ENCODE measurements at regions not wholly inside any gene's neighbourhood (a gene's known extent, or its start where the extent isn't known, plus 50 kb on each side); places are given as distances from the start of the nearest gene placed in this dataset.

GRCh38 chr2:175640655-175641054 lies 361.4 kb downstream of the LNPK start:
- TF ChIP-seq, protein P1, sequence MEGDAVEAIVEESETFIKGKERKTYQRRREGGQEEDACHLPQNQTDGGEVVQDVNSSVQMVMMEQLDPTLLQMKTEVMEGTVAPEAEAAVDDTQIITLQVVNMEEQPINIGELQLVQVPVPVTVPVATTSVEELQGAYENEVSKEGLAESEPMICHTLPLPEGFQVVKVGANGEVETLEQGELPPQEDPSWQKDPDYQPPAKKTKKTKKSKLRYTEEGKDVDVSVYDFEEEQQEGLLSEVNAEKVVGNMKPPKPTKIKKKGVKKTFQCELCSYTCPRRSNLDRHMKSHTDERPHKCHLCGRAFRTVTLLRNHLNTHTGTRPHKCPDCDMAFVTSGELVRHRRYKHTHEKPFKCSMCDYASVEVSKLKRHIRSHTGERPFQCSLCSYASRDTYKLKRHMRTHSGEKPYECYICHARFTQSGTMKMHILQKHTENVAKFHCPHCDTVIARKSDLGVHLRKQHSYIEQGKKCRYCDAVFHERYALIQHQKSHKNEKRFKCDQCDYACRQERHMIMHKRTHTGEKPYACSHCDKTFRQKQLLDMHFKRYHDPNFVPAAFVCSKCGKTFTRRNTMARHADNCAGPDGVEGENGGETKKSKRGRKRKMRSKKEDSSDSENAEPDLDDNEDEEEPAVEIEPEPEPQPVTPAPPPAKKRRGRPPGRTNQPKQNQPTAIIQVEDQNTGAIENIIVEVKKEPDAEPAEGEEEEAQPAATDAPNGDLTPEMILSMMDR (IDR thresholded peaks at IDR 0.05) = no peak
- intact Hi-C loops (cut with DNase I) = no loop called here
- Histone ChIP-seq H3K4me3 (no peak overlapping the region), H3K27ac (no peak overlapping the region), H3K4me1 (no peaks in the 10 kb centered on the region), H3K36me3 (no peaks in the 10 kb centered on the region), H3K9me3 (no peaks in the 10 kb centered on the region), H3K27me3 (no peaks in the 10 kb centered on the region)
- no peak for ATAC-seq
- DNase-seq = no peak
- WGBS, 2 donors = 85 to 91% methylated on average over 2 of the region's 2 CpGs

DNA sequence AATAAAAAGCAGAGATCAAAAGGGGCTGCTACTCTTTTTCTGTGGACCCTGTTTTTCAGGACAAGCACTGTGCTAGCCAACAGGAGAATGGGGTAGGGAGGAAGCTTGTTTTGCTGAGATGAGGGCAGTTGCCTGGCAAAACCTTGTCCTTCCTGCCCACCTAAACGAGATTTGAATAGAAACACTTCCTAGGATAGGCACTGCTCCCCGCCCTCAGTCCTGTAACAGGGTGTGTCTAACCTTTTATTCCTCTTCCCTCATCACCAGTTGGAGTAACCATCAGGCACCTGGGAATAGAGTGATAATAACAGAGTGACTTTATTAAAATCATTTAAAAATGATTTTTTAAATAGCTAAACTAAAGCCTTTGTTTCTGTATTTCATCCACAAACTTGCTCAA lies 368.8 kb downstream of the LNPK start:
- 49 to 51% methylated on average over 2 of the region's 2 CpGs for WGBS, 2 donors
- intact Hi-C loops (cut with DNase I) = no loop called here
- no peak for DNase-seq
- Histone ChIP-seq H3K36me3 (no peaks in the 10 kb centered on the region), H3K4me1 (no peaks in the 10 kb centered on the region), H3K9me3 (peaks cover 0 to 4% (median 0%) of the 10 kb centered on the region in 11 donors), H3K27ac (no peak overlapping the region), H3K27me3 (peaks cover 0 to 30% (median 0%) of the 10 kb centered on the region in 7 donors), H3K4me3 (no peak overlapping the region)
- TF ChIP-seq, protein P1 (IDR thresholded peaks at IDR 0.05) = no peak
- ATAC-seq = no peak

DNA sequence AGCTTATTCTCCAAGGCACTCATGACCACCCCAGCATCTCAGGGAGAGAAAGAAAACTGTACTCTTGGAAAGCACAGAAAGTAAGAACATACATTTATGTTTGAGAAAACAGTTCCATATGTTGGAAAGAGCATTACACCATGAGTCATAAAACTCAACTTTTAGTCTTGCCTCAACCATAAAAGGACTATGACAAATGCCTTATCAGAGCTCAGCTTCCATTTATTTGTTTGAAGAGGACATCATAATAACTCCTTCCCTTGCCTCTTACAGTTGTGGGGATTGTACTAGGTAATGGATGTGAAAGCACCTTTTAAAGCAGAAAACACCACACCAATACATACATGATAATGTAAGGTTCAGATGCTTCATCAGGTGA lies 370.8 kb downstream of the LNPK start:
- Histone ChIP-seq H3K27me3 (peaks cover 0 to 32% (median 0%) of the 10 kb centered on the region in 7 donors), H3K36me3 (no peaks in the 10 kb centered on the region), H3K4me1 (no peaks in the 10 kb centered on the region), H3K9me3 (peaks cover 0 to 7% (median 0%) of the 10 kb centered on the region in 11 donors), H3K4me3 (no peak overlapping the region), H3K27ac (no peak overlapping the region)
- intact Hi-C loops (cut with DNase I) = no loop called here
- ATAC-seq (no peak), DNase-seq (no peak)
- TF ChIP-seq, protein P1 (IDR thresholded peaks at IDR 0.05) = no peak

DNA sequence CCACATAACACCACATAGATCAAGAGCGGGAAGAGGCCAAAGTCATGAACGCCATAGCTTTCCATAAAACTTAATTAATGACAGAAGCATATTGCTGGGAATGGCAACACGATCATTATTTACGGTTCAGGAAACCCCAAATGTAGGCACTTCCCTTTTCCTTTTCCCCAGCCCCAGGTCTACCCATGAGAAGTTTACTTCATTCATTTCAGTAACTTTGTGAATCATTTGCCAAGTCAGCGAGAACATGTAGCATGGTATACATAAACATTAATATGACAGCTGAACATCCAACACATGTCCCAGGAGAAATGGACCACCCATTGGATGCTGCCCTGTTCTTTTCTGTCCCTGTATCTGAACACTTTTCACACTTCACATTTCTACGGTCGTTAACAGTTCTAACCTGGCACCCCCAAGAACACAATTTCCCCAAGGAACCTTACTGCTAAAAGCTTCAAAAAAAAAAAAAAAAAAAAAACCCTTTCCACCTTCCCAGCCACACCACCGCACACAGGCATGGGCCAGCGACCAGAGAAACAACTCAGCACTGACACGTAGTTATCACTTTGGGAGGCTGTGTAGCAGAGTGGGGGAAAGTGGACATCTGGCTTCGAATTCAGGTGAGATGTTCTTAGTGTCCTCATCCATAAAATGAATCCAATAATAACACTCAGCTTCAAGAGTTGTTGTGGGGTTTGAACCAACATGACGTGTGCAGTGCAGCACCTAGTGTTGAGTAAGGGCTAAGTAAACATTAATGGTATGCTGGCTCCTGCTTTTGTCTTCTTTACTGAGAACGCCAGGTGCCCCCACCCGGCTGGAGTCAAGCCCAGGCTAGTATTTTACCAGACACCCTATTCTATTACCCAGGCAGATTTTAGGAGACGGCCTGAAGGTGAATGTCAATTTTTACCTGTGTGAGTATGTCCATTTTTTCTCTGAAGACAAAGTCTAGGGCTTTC lies 371.5 kb downstream of the LNPK start:
- H3K36me3 ChIP-seq = no peaks in the 10 kb centered on the region
- H3K9me3 ChIP-seq = peaks cover 0 to 7% (median 0%) of the 10 kb centered on the region in 11 donors
- WGBS, 2 donors = 76 to 81% methylated on average over 15 of the region's 15 CpGs
- ATAC-seq (no peak), DNase-seq (no peak)
- intact Hi-C loops (cut with DNase I) = no loop called here
- H3K27me3 ChIP-seq = peaks cover 0 to 32% (median 0%) of the 10 kb centered on the region in 7 donors
- H3K4me1 ChIP-seq = no peaks in the 10 kb centered on the region
- TF ChIP-seq, protein P1 (IDR thresholded peaks at IDR 0.05) = no peak
- no peak overlapping the region for H3K4me3 ChIP-seq
- no peak overlapping the region for H3K27ac ChIP-seq
